Nephron progenitor cell (in vitro differentiated cells): ENCODE measurements at regions not wholly inside any gene's neighbourhood (a gene's known extent, or its start where the extent isn't known, plus 50 kb on each side); places are given as distances from the start of the nearest gene placed in this dataset.
"Not testable (repeated sequence)": the region's sequence is repeated elsewhere in the genome, so short reads cannot be mapped to it uniquely, and the experiment has no call there.

Source experiments
- DNase-seq: peaks from one replicate; pipeline ENCODE4 v3.0.0; 2021
- H3K27ac Mint-ChIP-seq: 2 replicates; pipeline ENCODE4 v1.8.0; 2021; ENCODE audit warnings: mild to moderate bottlenecking, moderate library complexity, mixed read lengths
- H3K27me3 Mint-ChIP-seq: 2 replicates; pipeline ENCODE4 v1.8.0; 2021; ENCODE audit warnings: mild to moderate bottlenecking, low read depth, mixed read lengths; ENCODE audit not compliant: poor library complexity
- H3K36me3 Mint-ChIP-seq: 2 replicates; pipeline ENCODE4 v1.8.0; 2021; ENCODE audit warnings: low read depth, mixed read lengths
- H3K4me1 Mint-ChIP-seq: 2 replicates; pipeline ENCODE4 v1.8.0; 2021; ENCODE audit warnings: mixed read lengths
- H3K4me3 Mint-ChIP-seq: 2 replicates; pipeline ENCODE4 v1.8.0; 2021; ENCODE audit warnings: mild to moderate bottlenecking, moderate library complexity, mixed read lengths
- H3K9me3 Mint-ChIP-seq: 2 replicates; pipeline ENCODE4 v1.8.0; 2021; ENCODE audit warnings: mild to moderate bottlenecking, moderate library complexity, mixed read lengths
- CTCF ChIP-seq: fragments of 200-600 bp; sonication (generic); IDR thresholded peaks from 2 replicates; pipeline ENCODE4 v1.5.0; 2021; ENCODE audit warnings: antibody characterized with exemption

DNA sequence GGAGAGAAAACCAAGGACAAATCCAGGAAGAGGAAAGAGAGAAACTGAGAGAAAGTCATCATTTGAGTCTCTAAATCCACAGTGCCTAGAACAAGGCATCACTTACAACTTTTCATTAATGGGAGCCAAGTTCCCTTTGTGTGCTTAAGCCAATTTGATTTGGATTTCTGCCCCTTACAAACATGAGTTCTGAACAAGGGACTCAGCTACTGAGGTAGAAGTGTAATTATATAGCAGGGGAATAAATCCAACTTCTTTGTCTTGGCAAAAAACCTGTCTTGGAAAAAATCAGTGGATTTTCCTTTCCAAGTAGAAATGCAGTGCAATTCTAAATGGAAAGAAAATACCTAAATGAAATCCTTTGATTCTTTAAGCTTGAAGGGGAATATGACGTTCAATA is 307.2 kb upstream of the CNTN3 start:
- Mint-ChIP-seq H3K9me3 (no peaks in the 10 kb centered on the region), H3K4me3 (no peak overlapping the region), H3K27ac (no peak overlapping the region), H3K27me3 (peaks cover 3% of the 10 kb centered on the region), H3K36me3 (no peaks in the 10 kb centered on the region), H3K4me1 (no peaks in the 10 kb centered on the region)
- no peak for TF ChIP-seq CTCF
- DNase-seq = no peak

DNA sequence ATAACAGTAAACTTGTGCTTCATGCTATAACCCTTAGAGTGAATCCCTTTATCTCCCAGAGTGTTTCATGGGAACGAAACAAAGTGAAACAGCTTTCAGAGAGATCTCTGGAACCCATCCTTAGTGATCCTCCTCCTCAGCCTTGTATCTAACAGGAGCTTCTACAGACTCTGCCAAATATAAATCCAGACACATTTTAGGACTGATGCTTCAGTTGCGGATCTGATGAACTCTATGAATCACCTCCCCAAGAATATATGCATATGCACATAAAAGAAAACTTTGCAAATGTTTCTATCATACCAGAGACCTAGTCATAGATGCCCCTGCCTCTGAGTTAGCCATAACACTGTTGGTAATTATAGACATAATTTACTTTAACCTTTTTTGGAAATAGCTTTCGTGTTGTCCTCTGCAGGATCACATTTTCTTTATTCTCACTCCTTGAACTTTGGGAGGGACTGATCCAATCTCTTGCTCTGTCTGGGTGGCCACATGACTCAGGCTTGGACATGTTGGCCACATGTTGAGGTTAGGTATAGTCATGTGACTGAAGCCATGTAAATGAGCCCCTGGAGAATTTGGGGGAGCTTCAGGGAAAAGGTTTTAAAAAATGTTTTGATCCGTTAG is 306.4 kb upstream of the CNTN3 start:
- Mint-ChIP-seq H3K4me1 (no peaks in the 10 kb centered on the region), H3K36me3 (no peaks in the 10 kb centered on the region), H3K27me3 (peaks cover 11% of the 10 kb centered on the region), H3K9me3 (no peaks in the 10 kb centered on the region), H3K4me3 (no peak overlapping the region), H3K27ac (no peak overlapping the region)
- no peak for TF ChIP-seq CTCF
- DNase-seq = no peak

DNA sequence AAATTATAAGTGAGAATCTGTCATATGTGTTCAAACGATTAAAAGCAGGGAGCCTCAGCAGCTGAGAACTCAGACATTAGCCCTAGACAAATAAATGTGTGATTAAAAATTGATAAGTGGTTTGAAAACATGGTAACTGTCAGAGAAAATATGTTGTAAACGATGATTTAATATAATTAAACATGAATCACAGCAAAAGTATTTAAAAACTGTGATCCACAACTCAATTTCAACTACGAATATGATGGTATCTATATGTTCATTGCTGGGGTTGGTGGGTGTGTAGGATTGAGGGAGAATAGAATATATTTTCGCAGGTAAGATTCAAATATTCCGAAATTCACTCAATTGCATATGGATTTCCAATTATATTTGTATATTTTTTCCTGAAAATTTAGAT is 302.2 kb upstream of the CNTN3 start:
- H3K36me3 Mint-ChIP-seq = no peaks in the 10 kb centered on the region
- no peak for TF ChIP-seq CTCF
- no peaks in the 10 kb centered on the region for H3K4me1 Mint-ChIP-seq
- no peak overlapping the region for H3K27ac Mint-ChIP-seq
- DNase-seq = no peak
- H3K27me3 Mint-ChIP-seq = peaks cover 13% of the 10 kb centered on the region
- H3K4me3 Mint-ChIP-seq = no peak overlapping the region
- no peaks in the 10 kb centered on the region for H3K9me3 Mint-ChIP-seq

GRCh38 chr3:74906181-74906580 is 291.7 kb upstream of the CNTN3 start:
- no peak for TF ChIP-seq CTCF
- H3K4me1 Mint-ChIP-seq = no peaks in the 10 kb centered on the region
- H3K4me3 Mint-ChIP-seq = no peak overlapping the region
- H3K27ac Mint-ChIP-seq = no peak overlapping the region
- no peaks in the 10 kb centered on the region for H3K27me3 Mint-ChIP-seq
- no peaks in the 10 kb centered on the region for H3K36me3 Mint-ChIP-seq
- H3K9me3 Mint-ChIP-seq = no peaks in the 10 kb centered on the region
- no peak for DNase-seq

DNA sequence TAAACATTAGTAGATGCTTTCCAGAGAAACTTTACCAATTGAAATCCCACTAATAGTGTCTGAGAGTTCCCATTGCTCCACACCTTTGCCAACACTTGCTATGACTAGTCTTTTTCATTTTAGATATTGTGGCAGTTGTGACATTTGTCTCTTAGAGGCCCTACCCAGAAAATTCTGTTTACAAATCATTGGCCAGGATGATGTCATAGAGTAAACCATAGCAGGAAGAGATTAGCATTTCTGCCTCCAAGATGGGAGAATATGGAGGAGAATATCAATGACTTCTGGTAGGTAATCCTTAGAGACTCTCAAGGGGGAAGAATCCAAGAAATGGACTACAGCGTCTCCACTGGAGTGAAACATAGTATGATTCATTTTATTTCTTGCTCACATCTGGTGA is 291.0 kb upstream of the CNTN3 start:
- H3K36me3 Mint-ChIP-seq = no peaks in the 10 kb centered on the region
- no peak overlapping the region for H3K4me3 Mint-ChIP-seq
- no peak for TF ChIP-seq CTCF
- no peak for DNase-seq
- no peaks in the 10 kb centered on the region for H3K9me3 Mint-ChIP-seq
- no peaks in the 10 kb centered on the region for H3K4me1 Mint-ChIP-seq
- no peaks in the 10 kb centered on the region for H3K27me3 Mint-ChIP-seq
- H3K27ac Mint-ChIP-seq = no peak overlapping the region

- no peak for TF ChIP-seq CTCF
- Mint-ChIP-seq H3K36me3 (no peaks in the 10 kb centered on the region), H3K27ac (no peak overlapping the region), H3K9me3 (no peaks in the 10 kb centered on the region), H3K27me3 (no peaks in the 10 kb centered on the region), H3K4me1 (no peaks in the 10 kb centered on the region), H3K4me3 (no peak overlapping the region)
- DNase-seq = no peak
Observed at GRCh38 chr3:74904646-74905045, 290.2 kb upstream of the CNTN3 start.

DNA sequence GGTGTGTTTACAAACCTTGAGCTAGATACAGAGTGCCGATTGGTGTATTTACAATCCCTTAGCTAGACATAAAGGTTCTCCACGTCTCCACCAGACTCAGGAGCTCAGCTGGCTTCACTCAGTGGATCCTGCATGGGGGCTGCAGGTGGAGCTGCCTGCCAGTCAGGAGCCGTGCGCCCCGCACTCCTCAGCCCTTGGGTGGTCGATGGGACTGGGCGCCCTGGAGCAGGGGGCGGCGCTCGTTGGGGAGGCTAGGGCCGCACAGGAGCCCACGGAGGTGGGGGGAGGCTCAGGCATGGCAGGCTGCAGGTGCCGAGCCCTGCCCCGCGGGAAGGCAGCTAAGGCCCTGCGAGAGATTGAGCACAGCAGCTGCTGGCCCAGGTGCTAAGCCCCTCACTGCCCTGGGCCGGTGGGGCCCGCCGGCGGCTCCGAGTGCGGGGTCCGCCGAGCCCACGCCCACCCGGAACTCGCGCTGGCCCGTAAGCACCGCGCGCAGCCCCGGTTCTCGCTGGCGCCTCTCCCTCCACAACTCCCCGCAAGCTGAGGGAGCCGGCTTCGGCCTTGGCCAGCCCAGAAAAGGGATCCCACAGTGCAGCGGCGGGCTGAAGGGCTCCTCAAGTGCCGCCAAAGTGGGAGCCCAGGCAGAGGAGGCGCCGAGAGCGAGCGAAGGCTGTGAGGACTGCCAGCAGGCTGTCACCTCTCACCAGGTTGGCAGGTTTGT is 285.5 kb upstream of the CNTN3 start:
- H3K36me3 Mint-ChIP-seq, H3K4me3 Mint-ChIP-seq, H3K27me3 Mint-ChIP-seq, H3K9me3 Mint-ChIP-seq, H3K4me1 Mint-ChIP-seq, DNase-seq, H3K27ac Mint-ChIP-seq: not testable (repeated sequence)
